ENCODE measurements at regions not wholly inside any gene's neighbourhood (a gene's known extent, or its start where the extent isn't known, plus 50 kb on each side); places are given as distances from the start of the nearest gene placed in this dataset.

- ChIA-PET POLR2A (interaction anchor here (2.0 kb wide), 1 partner anchor 31 kb away, joined by 7 read pairs; no protein-coding TSS in a partner anchor), CTCF (interaction anchor here (0.6 kb wide), 1 partner anchor 340 kb away, joined by 3 read pairs; no protein-coding TSS in a partner anchor)
- DNase-seq (ENCODE audit: unreplicated experiment) = no peak
- BruUV-seq (replicated peaks) = no TSS peak
- intact Hi-C loops (cut with micrococcal nuclease) = loop anchor here (5.0 to 10.0 kb wide), 2 partner anchors 77 to 149 kb away; no protein-coding TSS in a partner anchor
- peaks cover 11% of the 10 kb centered on the region for H3K27me3 Mint-ChIP-seq (ENCODE audit: insufficient read depth, unreplicated experiment)
- H3K36me3 Mint-ChIP-seq (ENCODE audit: insufficient read depth, unreplicated experiment) = no peaks in the 10 kb centered on the region
- H3K4me3 Mint-ChIP-seq (ENCODE audit: unreplicated experiment) = no peak overlapping the region
- peaks cover 12% of the 10 kb centered on the region for H3K4me1 Mint-ChIP-seq (ENCODE audit: insufficient read depth, unreplicated experiment)
- H3K9me3 Mint-ChIP-seq (ENCODE audit: unreplicated experiment) = no peaks in the 10 kb centered on the region
- no peak overlapping the region for H3K27ac Mint-ChIP-seq (ENCODE audit: low read depth, unreplicated experiment)
- TF ChIP-seq CTCF (IDR thresholded peaks at IDR 0.05; ENCODE audit: unreplicated experiment) = no peak
Measured at GRCh38 chr11:92738276-92738675, 231.2 kb upstream of the MTNR1B start.

GRCh38 chr11:92739041-92739440 is 230.4 kb upstream of the MTNR1B start:
- H3K27me3 Mint-ChIP-seq (ENCODE audit: insufficient read depth, unreplicated experiment) = peaks cover 4% of the 10 kb centered on the region
- peaks cover 12% of the 10 kb centered on the region for H3K4me1 Mint-ChIP-seq (ENCODE audit: insufficient read depth, unreplicated experiment)
- H3K27ac Mint-ChIP-seq (ENCODE audit: low read depth, unreplicated experiment) = no peak overlapping the region
- intact Hi-C loops (cut with micrococcal nuclease) = loop anchor here (5.0 to 10.0 kb wide), 2 partner anchors 76 to 148 kb away; no protein-coding TSS in a partner anchor
- DNase-seq (ENCODE audit: unreplicated experiment) = peak; percentile 82
- no peaks in the 10 kb centered on the region for H3K36me3 Mint-ChIP-seq (ENCODE audit: insufficient read depth, unreplicated experiment)
- POLR2A ChIA-PET = interaction anchor here (0.6 to 2.0 kb wide), 5 partner anchors 10 to 32 kb away, joined by 3 to 7 read pairs (median 3); no protein-coding TSS in a partner anchor
- no TSS peak for BruUV-seq (replicated peaks)
- TF ChIP-seq CTCF (IDR thresholded peaks at IDR 0.05; ENCODE audit: unreplicated experiment) = no peak
- H3K9me3 Mint-ChIP-seq (ENCODE audit: unreplicated experiment) = no peaks in the 10 kb centered on the region
- CTCF ChIA-PET = interaction anchor here (0.6 to 0.7 kb wide), 2 partner anchors 88 to 339 kb away, joined by 3 read pairs; no protein-coding TSS in a partner anchor
- H3K4me3 Mint-ChIP-seq (ENCODE audit: unreplicated experiment) = no peak overlapping the region

GRCh38 chr11:92739491-92739890 is 230.0 kb upstream of the MTNR1B start:
- DNase-seq (ENCODE audit: unreplicated experiment) = no peak
- H3K9me3 Mint-ChIP-seq (ENCODE audit: unreplicated experiment) = no peaks in the 10 kb centered on the region
- H3K4me3 Mint-ChIP-seq (ENCODE audit: unreplicated experiment) = no peak overlapping the region
- H3K36me3 Mint-ChIP-seq (ENCODE audit: insufficient read depth, unreplicated experiment) = no peaks in the 10 kb centered on the region
- intact Hi-C loops (cut with micrococcal nuclease) = loop anchor here (5.0 to 10.0 kb wide), 2 partner anchors 75 to 148 kb away; no protein-coding TSS in a partner anchor
- CTCF ChIA-PET = interaction anchor here (0.6 to 0.7 kb wide), 2 partner anchors 13 to 87 kb away, joined by 3 read pairs; no protein-coding TSS in a partner anchor
- BruUV-seq (replicated peaks) = TSS peak; percentile 57
- TF ChIP-seq CTCF (IDR thresholded peaks at IDR 0.05; ENCODE audit: unreplicated experiment) = no peak
- H3K27ac Mint-ChIP-seq (ENCODE audit: low read depth, unreplicated experiment) = no peak overlapping the region
- POLR2A ChIA-PET = interaction anchor here (0.6 to 2.0 kb wide), 5 partner anchors 9 to 32 kb away, joined by 3 to 7 read pairs (median 3); no protein-coding TSS in a partner anchor
- H3K27me3 Mint-ChIP-seq (ENCODE audit: insufficient read depth, unreplicated experiment) = no peaks in the 10 kb centered on the region
- H3K4me1 Mint-ChIP-seq (ENCODE audit: insufficient read depth, unreplicated experiment) = peaks cover 12% of the 10 kb centered on the region

GRCh38 chr11:92740276-92740675 is 229.2 kb upstream of the MTNR1B start:
- no peak for TF ChIP-seq CTCF (IDR thresholded peaks at IDR 0.05; ENCODE audit: unreplicated experiment)
- no peaks in the 10 kb centered on the region for H3K9me3 Mint-ChIP-seq (ENCODE audit: unreplicated experiment)
- ChIA-PET POLR2A (interaction anchor here (1.0 to 2.0 kb wide), 3 partner anchors 9 to 33 kb away, joined by 3 to 7 read pairs (median 3); no protein-coding TSS in a partner anchor), CTCF (interaction anchor here (0.6 kb wide), 1 partner anchor 14 kb away, joined by 3 read pairs; no protein-coding TSS in a partner anchor)
- no peaks in the 10 kb centered on the region for H3K27me3 Mint-ChIP-seq (ENCODE audit: insufficient read depth, unreplicated experiment)
- BruUV-seq (replicated peaks) = no TSS peak
- no peaks in the 10 kb centered on the region for H3K36me3 Mint-ChIP-seq (ENCODE audit: insufficient read depth, unreplicated experiment)
- H3K4me1 Mint-ChIP-seq (ENCODE audit: insufficient read depth, unreplicated experiment) = peaks cover 12% of the 10 kb centered on the region
- no peak for DNase-seq (ENCODE audit: unreplicated experiment)
- no peak overlapping the region for H3K4me3 Mint-ChIP-seq (ENCODE audit: unreplicated experiment)
- no peak overlapping the region for H3K27ac Mint-ChIP-seq (ENCODE audit: low read depth, unreplicated experiment)
- intact Hi-C loops (cut with micrococcal nuclease) = no loop called here
